DND-41 (cell line): ENCODE measurements at regions not wholly inside any gene's neighbourhood (a gene's known extent, or its start where the extent isn't known, plus 50 kb on each side); places are given as distances from the start of the nearest gene placed in this dataset.

ENCODE experiments used
- CTCF ChIP-seq: IDR thresholded peaks from 2 replicates; pipeline ENCODE4 v1.5.1; 2012; ENCODE audit warnings: borderline replicate concordance, low read length, moderate library complexity, mild to moderate bottlenecking; ENCODE audit not compliant: poor library complexity, severe bottlenecking; ENCODE audit errors: extremely low read depth
- EZH2 ChIP-seq: IDR thresholded peaks from 3 replicates; pipeline ENCODE4 v1.6.1; 2012; ENCODE audit warnings: borderline replicate concordance, low read depth, mild to moderate bottlenecking, moderate library complexity, low read length, inconsistent platforms; ENCODE audit not compliant: severe bottlenecking

GRCh38 chr4:173697840-173698239 is 167.8 kb upstream of the HAND2 start:
- TF ChIP-seq CTCF (no peak), EZH2 (no peak)
